CD1c-positive myeloid dendritic cell (primary cell): ENCODE measurements at regions not wholly inside any gene's neighbourhood (a gene's known extent, or its start where the extent isn't known, plus 50 kb on each side); places are given as distances from the start of the nearest gene placed in this dataset.

Experiments
- DNase-seq: peaks from one replicate; pipeline ENCODE4 v3.0.0-alpha.2; 2016; ENCODE audit errors: extremely low spot score

- no peak for DNase-seq
Measured at GRCh38 chr11:111148121-111148520, 97.4 kb upstream of the POU2AF2 start.

- DNase-seq = no peak
Measured at GRCh38 chr11:111137846-111138245, 107.7 kb upstream of the POU2AF2 start.

- no peak for DNase-seq
Measured at GRCh38 chr11:111135778-111136570, 109.6 kb upstream of the POU2AF2 start.

- no peak for DNase-seq
Measured at GRCh38 chr11:111135101-111135500, 110.4 kb upstream of the POU2AF2 start.

- no peak for DNase-seq
Measured at GRCh38 chr11:111128076-111128870, 117.3 kb upstream of the POU2AF2 start.

- DNase-seq = no peak
Measured at GRCh38 chr11:111124724-111125123, 120.8 kb upstream of the POU2AF2 start.

GRCh38 chr11:111123463-111124398 lies 121.8 kb upstream of the POU2AF2 start:
- DNase-seq = no peak

GRCh38 chr11:111120696-111121302 lies 124.7 kb upstream of the POU2AF2 start:
- DNase-seq = no peak

GRCh38 chr11:111120161-111120560 lies 125.4 kb upstream of the POU2AF2 start:
- DNase-seq = no peak

- no peak for DNase-seq
Measured at GRCh38 chr11:111119751-111120150, 125.8 kb upstream of the POU2AF2 start.

- no peak for DNase-seq
Measured at GRCh38 chr11:111115890-111116289, 129.6 kb upstream of the POU2AF2 start.

GRCh38 chr11:111114091-111114490 lies 131.4 kb upstream of the POU2AF2 start:
- DNase-seq = no peak

GRCh38 chr11:111112614-111113013 lies 132.9 kb upstream of the POU2AF2 start:
- DNase-seq = no peak

- DNase-seq = no peak
Measured at GRCh38 chr11:111107501-111107900, 138.0 kb upstream of the POU2AF2 start.

GRCh38 chr11:111106641-111107040 lies 138.9 kb upstream of the POU2AF2 start:
- DNase-seq = no peak

- no peak for DNase-seq
Measured at GRCh38 chr11:111105566-111105965, 140.0 kb upstream of the POU2AF2 start.

- DNase-seq = no peak
Measured at GRCh38 chr11:111104185-111104584, 141.3 kb upstream of the POU2AF2 start.

GRCh38 chr11:111101881-111102280 lies 143.6 kb upstream of the POU2AF2 start:
- no peak for DNase-seq

GRCh38 chr11:111099028-111099713 lies 146.4 kb upstream of the POU2AF2 start:
- no peak for DNase-seq

- no peak for DNase-seq
Measured at GRCh38 chr11:111098091-111098490, 147.4 kb upstream of the POU2AF2 start.

- DNase-seq = peak; percentile 5
Measured at GRCh38 chr11:111097191-111097590, 148.3 kb upstream of the POU2AF2 start.
